GM13977 (cell line): ENCODE measurements at regions not wholly inside any gene's neighbourhood (a gene's known extent, or its start where the extent isn't known, plus 50 kb on each side); places are given as distances from the start of the nearest gene placed in this dataset.

Experiments
- DNase-seq: peaks from one replicate; pipeline ENCODE4 v3.0.0; 2012; ENCODE audit warnings: low spot score
- CTCF ChIP-seq: IDR thresholded peaks from 2 replicates; pipeline ENCODE4 v1.5.1; 2012; ENCODE audit warnings: mild to moderate bottlenecking, control low read depth; ENCODE audit not compliant: insufficient read depth; ENCODE audit errors: extremely low read depth, missing control alignments
- in situ Hi-C: fragments of 300-500 bp; cut with MboI; formaldehyde crosslinking; loops from one replicate; pipeline ENCODE4 v1.12.0; 2022; ENCODE audit warnings: low sequenced_read_pairs, low pct_unique_long_range_greater_than_20kb, mixed read lengths, inconsistent platforms; ENCODE audit not compliant: unreplicated experiment

GRCh38 chr1:30188999-30189398, 534.4 kb downstream of the MATN1 start:
- no peak for TF ChIP-seq CTCF
- in situ Hi-C loops = no loop called here
- DNase-seq = no peak

DNA sequence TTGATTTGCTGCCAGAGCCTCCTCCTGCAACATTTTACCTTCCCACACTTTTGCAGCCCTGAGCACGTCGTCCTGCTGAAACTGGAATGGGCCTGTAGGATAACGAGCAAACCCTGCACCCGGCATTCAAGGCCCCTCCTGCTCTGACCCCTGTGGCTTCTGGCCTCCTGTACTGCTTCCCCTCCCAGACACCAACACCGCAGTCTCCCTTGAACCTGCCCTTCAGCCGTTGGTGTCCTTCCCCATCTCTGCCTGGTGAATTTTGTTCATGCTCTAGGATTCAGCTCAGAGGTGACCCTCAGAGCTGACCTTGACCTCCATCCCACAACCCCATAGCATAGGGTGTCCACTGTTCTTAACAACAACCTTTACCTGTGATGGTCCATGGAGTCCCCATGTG, 535.1 kb downstream of the MATN1 start:
- in situ Hi-C loops = no loop called here
- no peak for DNase-seq
- TF ChIP-seq CTCF = no peak

DNA sequence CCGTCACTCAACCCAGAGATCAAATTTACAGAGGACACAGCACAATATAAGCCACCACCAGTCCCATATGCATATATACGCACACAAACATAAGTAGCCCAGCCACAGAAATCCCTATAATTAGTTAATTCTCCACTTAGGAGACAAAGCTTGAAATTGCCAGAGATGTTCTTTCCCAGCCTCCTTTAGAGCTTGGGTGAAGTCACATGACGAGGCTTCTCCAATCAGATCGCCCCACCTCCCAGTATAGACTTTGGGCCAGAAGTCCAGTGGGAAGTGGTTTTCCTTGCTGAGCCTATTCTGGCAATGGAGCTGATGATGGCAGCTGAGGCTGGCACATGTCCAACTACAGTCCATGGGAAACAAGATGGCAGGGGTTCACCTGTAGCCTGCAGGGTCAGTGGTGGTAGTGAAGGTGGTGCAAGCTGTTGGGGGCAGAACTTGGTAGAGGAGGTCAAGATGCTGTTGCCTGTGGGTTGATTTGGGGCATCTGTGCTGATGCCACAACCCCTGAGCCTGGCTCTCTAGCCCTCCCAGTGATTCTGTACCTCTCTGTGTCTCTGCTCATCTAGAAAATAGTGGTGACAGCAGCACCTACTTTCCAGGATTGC, 535.9 kb downstream of the MATN1 start:
- TF ChIP-seq CTCF = no peak
- in situ Hi-C loops = no loop called here
- no peak for DNase-seq

- no peak for TF ChIP-seq CTCF
- in situ Hi-C loops = no loop called here
- no peak for DNase-seq
Measured at GRCh38 chr1:30186586-30186985, 536.8 kb downstream of the MATN1 start.

GRCh38 chr1:30185809-30186208, 537.6 kb downstream of the MATN1 start:
- DNase-seq = no peak
- in situ Hi-C loops = no loop called here
- TF ChIP-seq CTCF = no peak

DNA sequence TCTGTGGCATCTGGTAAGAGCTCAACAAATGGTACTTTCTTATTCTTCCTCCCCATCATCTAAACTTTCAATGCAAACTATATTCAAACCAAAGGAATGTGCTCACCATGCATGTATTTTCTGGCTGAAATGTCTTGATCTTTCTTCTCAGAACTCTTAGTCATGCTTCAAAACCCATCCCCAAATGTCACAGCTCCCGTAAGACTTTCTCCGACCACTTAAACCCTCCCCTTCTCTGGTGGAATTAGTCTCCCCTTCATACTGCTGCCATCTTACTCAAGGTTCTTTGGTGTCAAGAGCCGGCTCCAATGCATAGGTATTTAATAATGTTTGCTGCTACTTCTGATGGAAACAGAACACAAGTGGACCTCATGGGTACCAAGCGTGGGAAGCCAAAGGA, 538.1 kb downstream of the MATN1 start:
- in situ Hi-C loops = no loop called here
- no peak for TF ChIP-seq CTCF
- DNase-seq = no peak
